Hepatocyte (in vitro differentiated cells): ENCODE measurements at regions not wholly inside any gene's neighbourhood (a gene's known extent, or its start where the extent isn't known, plus 50 kb on each side); places are given as distances from the start of the nearest gene placed in this dataset.

ENCODE experiments used
- DNase-seq: peaks from one replicate; pipeline ENCODE4 v3.0.0-alpha.2; 2016; ENCODE audit warnings: low spot score
- H2AFZ ChIP-seq: fragments of 200-600 bp; sonication (generic); 2 replicates; pipeline ENCODE4 v1.6.0; 2016; ENCODE audit warnings: antibody characterized with exemption, mild to moderate bottlenecking
- H3K27ac ChIP-seq: fragments of 200-600 bp; sonication (generic); 2 replicates; pipeline ENCODE4 v1.5.1; 2016; ENCODE audit warnings: mild to moderate bottlenecking
- H3K27me3 ChIP-seq: fragments of 200-600 bp; sonication (generic); 2 replicates; pipeline ENCODE4 v1.6.1; 2016
- H3K36me3 ChIP-seq: fragments of 200-600 bp; sonication (generic); replicated peaks from 2 replicates; pipeline ENCODE4 v1.5.1; 2016; ENCODE audit warnings: low read depth; ENCODE audit not compliant: insufficient read depth
- H3K4me1 ChIP-seq: fragments of 200-600 bp; sonication (generic); 2 replicates; pipeline ENCODE4 v1.5.1; 2016; ENCODE audit warnings: mild to moderate bottlenecking, moderate library complexity; ENCODE audit not compliant: insufficient read depth
- H3K4me2 ChIP-seq: fragments of 200-600 bp; sonication (generic); 2 replicates; pipeline ENCODE4 v1.6.0; 2016
- H3K4me3 ChIP-seq: fragments of 200-600 bp; sonication (generic); 2 replicates; pipeline ENCODE4 v1.5.1; 2016; ENCODE audit warnings: mild to moderate bottlenecking
- H3K79me2 ChIP-seq: fragments of 200-600 bp; sonication (generic); 2 replicates; pipeline ENCODE4 v1.6.0; 2017; ENCODE audit warnings: mild to moderate bottlenecking
- H3K9me2 ChIP-seq: fragments of 200-600 bp; sonication (generic); replicated peaks from 2 replicates; pipeline ENCODE4 v1.6.0; 2017; ENCODE audit warnings: mild to moderate bottlenecking; ENCODE audit not compliant: insufficient read depth
- H3K9me3 ChIP-seq: fragments of 200-600 bp; sonication (generic); 2 replicates; pipeline ENCODE4 v1.5.1; 2016; ENCODE audit warnings: low read depth, mild to moderate bottlenecking
- H4K20me1 ChIP-seq: fragments of 200-600 bp; sonication (generic); 2 replicates; pipeline ENCODE4 v1.6.0; 2016; ENCODE audit warnings: mild to moderate bottlenecking; ENCODE audit not compliant: insufficient read depth, poor library complexity, severe bottlenecking
- CTCF ChIP-seq: fragments of 200-600 bp; sonication (generic); IDR thresholded peaks from 2 replicates; pipeline ENCODE4 v1.5.1; 2016; ENCODE audit warnings: antibody characterized with exemption, mild to moderate bottlenecking; ENCODE audit not compliant: poor library complexity
- EZH2 ChIP-seq: fragments of 200-600 bp; sonication (generic); IDR thresholded peaks from 2 replicates; pipeline ENCODE4 v1.6.1; 2016; ENCODE audit warnings: antibody characterized with exemption, mild to moderate bottlenecking, borderline replicate concordance
- EZH2phosphoT487 ChIP-seq: fragments of 200-600 bp; sonication (generic); IDR thresholded peaks from one replicate; pipeline ENCODE4 v1.6.1; 2018; ENCODE audit warnings: antibody characterized with exemption, mild to moderate bottlenecking, low read depth, moderate library complexity; ENCODE audit not compliant: unreplicated experiment, severe bottlenecking
- WGBS: methylation state at CpG from one replicate; pipeline ENCODE4 v1.1.6; 2016; ENCODE audit warnings: low lambda C conversion rate; ENCODE audit errors: missing lambda C conversion rate; 5-methylcytosine and 5-hydroxymethylcytosine counted together

- H3K27me3 ChIP-seq, result no peaks in the 10 kb centered on the region
- no peak overlapping the region for H3K4me2 ChIP-seq
- H3K27ac ChIP-seq, result no peak overlapping the region
- WGBS, result 83% methylated on average over 7 of the region's 7 CpGs
- H4K20me1 ChIP-seq, result no peaks in the 10 kb centered on the region
- TF ChIP-seq EZH2phosphoT487 (no peak), EZH2 (no peak), CTCF (no peak)
- no peak overlapping the region for H2AFZ ChIP-seq
- no peaks in the 10 kb centered on the region for H3K36me3 ChIP-seq
- H3K9me2 ChIP-seq, result no peaks in the 10 kb centered on the region
- no peaks in the 10 kb centered on the region for H3K9me3 ChIP-seq
- no peaks in the 10 kb centered on the region for H3K4me1 ChIP-seq
- no peak for DNase-seq
- H3K4me3 ChIP-seq, result no peak overlapping the region
- H3K79me2 ChIP-seq, result no peaks in the 10 kb centered on the region
Measured at GRCh38 chr21:21806711-21807597, 808.7 kb downstream of the NCAM2 start.

- Histone ChIP-seq H2AFZ (no peak overlapping the region), H3K4me3 (no peak overlapping the region), H4K20me1 (no peaks in the 10 kb centered on the region), H3K27me3 (no peaks in the 10 kb centered on the region), H3K27ac (no peak overlapping the region), H3K4me2 (no peak overlapping the region), H3K36me3 (no peaks in the 10 kb centered on the region), H3K4me1 (no peaks in the 10 kb centered on the region), H3K9me3 (no peaks in the 10 kb centered on the region), H3K79me2 (no peaks in the 10 kb centered on the region), H3K9me2 (no peaks in the 10 kb centered on the region)
- WGBS, result 100% methylated on average over 1 of the region's 1 CpG
- no peak for DNase-seq
- TF ChIP-seq EZH2phosphoT487 (no peak), CTCF (no peak), EZH2 (no peak)
Measured at GRCh38 chr21:21807598-21807903, 809.3 kb downstream of the NCAM2 start.

- no peak overlapping the region for H3K4me2 ChIP-seq
- no peaks in the 10 kb centered on the region for H3K79me2 ChIP-seq
- H3K27ac ChIP-seq, result no peak overlapping the region
- no peak for DNase-seq
- no peaks in the 10 kb centered on the region for H3K4me1 ChIP-seq
- TF ChIP-seq EZH2phosphoT487, result no peak
- no peak for TF ChIP-seq EZH2
- TF ChIP-seq CTCF, result no peak
- WGBS, result 70% methylated on average over 2 of the region's 2 CpGs
- H3K36me3 ChIP-seq, result no peaks in the 10 kb centered on the region
- no peaks in the 10 kb centered on the region for H3K9me3 ChIP-seq
- no peaks in the 10 kb centered on the region for H3K27me3 ChIP-seq
- no peak overlapping the region for H2AFZ ChIP-seq
- H4K20me1 ChIP-seq, result no peaks in the 10 kb centered on the region
- H3K9me2 ChIP-seq, result no peaks in the 10 kb centered on the region
- no peak overlapping the region for H3K4me3 ChIP-seq
Measured at GRCh38 chr21:21813289-21813688, 815.1 kb downstream of the NCAM2 start.
